ENCODE measurements at regions not wholly inside any gene's neighbourhood (a gene's known extent, or its start where the extent isn't known, plus 50 kb on each side); places are given as distances from the start of the nearest gene placed in this dataset.

DNA sequence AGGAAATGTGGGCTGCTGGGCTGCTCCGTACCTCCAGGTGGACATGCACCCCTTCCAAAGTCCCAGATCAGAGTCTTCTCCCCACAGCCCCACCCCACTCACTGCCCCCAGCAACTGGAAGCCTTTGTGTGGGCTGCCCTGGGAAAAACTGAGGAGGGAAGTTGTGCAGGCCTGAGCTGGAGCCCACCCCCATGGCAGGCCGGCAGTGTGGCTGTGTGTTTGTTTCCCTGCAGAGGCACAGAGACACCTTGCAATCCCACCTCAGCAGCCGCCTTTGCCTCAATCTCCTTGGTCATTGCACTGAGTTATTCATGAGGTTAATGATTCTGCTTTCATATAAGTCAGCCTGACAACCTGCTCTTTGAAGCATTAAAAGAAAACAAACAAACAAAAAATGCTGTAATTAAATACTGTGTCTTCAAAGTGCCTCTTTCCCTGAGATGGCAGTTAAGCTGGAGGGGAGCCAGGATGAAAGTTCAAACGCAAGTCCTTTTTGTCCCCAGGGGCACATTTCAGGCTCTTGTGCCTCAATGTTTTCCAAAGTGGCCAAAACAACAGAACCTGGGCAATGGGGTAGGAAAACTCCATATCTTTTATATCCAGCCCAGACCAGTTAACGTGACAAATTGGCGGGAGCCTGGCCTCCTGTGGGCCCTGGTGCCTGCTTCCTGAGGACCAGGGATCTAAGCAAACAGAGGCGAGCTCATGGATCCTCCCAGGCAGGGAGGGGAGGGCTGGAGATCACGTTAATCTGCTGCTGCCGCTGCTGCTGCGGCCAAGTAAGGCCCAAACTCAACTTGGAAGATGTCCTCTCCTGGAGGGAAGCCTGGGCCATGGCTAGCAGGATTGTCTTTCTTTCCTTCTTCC, 51.9 kb upstream of the TSPAN11 start:
- DNase-seq (ENCODE audit: low read depth in 1 of 2, low spot score in 1 of 2): no peak

DNA sequence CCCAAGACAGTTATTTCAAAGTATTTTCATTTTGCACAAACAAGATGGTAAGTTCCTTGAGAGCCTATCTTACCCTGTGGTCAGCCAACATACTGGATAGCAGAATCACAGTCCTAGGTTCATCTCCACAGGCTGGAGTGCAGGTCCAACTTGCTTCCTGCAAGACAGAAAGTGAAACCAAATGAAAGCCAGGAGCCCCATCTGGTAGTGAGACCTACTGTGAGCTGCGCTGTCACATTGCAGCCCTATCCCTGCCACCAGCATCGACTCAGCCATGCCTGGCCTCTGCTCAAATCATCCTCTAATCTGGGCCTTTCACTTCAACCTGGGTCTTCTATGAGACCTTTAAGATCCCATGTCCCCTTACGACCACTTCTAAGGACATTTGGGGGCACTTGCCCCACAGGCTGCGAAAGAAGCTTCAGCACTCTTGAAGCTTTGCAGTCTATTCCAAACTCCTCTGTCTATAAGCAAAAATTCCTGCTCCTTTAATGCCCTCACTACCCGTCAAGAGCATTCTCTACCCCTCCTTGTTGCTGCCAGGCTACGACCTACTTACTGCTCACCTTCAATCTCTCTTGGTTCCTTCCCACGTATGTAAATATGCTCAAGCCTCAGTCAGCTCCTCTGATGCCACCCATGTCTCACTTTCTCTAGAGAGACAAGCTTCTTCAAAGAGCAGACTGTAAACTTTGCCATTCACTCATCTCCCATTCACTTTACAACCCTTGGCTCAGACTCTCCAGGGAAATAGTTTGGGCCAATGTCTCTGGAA, 55.9 kb upstream of the TSPAN11 start:
- no peak for DNase-seq (ENCODE audit: low read depth in 1 of 2, low spot score in 1 of 2)

DNA sequence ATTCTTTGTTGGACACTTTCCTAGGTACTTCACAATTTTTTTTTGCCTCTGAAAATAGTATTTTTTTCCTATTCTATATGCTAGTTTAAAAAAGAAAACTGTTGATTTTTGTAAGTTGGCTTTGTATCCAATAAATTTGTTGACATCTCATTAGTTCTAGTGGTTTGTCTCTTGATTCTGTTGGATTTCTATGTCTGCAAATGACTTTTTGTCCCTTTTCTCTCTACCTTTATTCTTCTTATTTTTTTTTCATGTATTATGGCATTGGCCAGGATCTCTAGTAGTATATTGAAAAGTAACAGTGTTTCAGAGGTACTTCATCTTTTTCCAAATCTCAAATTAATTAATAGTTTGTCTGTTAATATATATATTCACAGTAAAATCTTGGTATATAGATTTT, 59.1 kb upstream of the TSPAN11 start:
- DNase-seq (ENCODE audit: low read depth in 1 of 2, low spot score in 1 of 2): no peak

DNA sequence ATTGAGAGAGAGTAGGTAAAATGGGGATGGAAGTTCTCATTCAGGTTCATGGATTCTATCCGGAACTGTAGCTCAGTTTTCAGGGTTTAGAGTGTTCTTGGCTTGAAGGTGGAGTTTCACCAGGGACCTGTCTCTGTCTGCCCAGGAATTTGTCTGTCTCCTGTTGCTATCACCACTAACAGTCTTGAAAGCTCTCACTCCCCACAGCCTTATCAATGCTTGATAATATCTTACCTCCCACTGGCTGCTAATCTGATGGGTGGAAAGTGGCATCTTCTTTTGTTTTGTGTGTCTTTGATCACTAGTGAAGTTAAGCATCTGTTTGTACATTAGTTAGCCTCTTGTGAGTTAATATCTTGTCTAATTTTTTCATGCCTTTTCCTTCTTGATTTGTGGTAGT, 60.3 kb upstream of the TSPAN11 start:
- DNase-seq (ENCODE audit: low read depth in 1 of 2, low spot score in 1 of 2): no peak

DNA sequence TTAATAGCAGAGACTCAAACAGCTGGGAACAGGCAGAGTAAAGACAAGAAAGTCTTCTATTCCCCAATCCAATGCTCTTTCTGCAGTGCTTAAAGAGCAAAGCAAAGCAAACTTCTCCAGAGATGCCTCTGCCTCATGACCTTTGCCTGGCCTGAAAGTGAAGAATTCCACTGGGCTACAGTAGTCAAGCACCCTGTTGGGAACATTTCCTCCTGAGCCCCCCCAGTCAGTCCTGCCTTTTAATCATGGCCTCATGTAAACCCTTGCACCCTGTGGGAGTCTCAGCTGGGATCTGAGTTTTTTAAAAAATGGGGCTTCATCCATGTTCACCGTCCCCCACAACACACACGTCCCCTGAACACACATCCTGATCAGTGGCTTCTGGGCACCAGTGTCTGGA, 62.7 kb upstream of the TSPAN11 start:
- no peak for DNase-seq (ENCODE audit: low read depth in 1 of 2, low spot score in 1 of 2)

DNA sequence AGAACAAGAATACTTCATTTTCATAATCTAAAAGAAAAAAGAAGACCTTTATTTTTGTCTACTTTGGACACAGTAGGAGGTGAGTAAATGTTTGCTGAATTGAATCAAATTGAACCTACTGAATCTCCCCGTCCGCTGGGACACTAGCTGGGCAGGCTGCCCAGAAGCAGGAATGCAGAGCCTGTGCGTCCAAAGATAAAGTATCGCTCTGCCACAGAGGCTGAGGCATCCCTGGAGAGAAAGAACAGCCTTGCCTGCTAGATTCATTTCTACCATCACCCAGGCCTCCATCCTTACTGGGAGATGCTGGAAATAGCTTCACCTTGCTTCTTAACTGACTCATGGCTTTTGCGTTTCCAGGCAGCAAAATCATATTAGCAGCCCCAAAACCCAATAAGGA, 64.1 kb upstream of the TSPAN11 start:
- no peak for DNase-seq (ENCODE audit: low read depth in 1 of 2, low spot score in 1 of 2)

DNA sequence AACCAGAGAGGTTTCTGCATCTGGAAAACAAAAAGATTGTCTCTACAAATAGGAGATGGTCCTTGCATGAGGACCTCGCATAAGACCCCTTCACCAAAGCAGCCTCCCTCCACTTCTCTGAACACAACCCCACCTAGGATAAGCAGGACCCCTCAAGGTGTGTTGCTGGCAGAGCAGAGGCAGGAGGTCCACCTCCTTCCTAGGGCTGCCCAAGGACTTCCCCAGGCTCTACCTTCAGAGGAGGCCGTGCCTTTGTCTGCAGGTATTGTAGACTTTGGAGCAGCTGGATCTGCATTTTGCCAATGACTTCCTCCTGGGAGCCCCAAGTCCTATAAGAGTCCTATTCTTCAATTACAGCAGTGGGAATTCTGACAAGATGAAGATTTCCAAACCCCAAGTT, 67.3 kb upstream of the TSPAN11 start:
- no peak for DNase-seq (ENCODE audit: low read depth in 1 of 2, low spot score in 1 of 2)

DNA sequence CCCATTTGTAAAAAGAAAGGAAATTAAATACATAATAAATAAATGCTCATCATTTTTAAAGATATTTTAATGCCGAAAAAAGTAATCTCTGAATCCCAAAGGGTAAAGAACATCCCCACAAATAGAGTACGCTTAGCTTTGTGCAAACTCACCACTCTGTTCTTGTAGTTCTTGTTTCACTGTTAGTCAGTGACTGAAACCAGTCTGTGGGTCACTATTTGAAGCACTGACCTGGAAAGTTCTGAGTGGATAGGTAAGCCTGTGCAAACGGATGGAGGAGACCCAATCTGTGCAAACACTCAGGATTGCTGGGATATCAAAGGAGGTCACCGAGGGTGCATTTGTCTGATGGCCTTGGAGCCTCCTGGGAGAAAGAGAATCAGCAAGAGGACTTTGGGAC, 68.1 kb upstream of the TSPAN11 start:
- no peak for DNase-seq (ENCODE audit: low read depth in 1 of 2, low spot score in 1 of 2)

DNA sequence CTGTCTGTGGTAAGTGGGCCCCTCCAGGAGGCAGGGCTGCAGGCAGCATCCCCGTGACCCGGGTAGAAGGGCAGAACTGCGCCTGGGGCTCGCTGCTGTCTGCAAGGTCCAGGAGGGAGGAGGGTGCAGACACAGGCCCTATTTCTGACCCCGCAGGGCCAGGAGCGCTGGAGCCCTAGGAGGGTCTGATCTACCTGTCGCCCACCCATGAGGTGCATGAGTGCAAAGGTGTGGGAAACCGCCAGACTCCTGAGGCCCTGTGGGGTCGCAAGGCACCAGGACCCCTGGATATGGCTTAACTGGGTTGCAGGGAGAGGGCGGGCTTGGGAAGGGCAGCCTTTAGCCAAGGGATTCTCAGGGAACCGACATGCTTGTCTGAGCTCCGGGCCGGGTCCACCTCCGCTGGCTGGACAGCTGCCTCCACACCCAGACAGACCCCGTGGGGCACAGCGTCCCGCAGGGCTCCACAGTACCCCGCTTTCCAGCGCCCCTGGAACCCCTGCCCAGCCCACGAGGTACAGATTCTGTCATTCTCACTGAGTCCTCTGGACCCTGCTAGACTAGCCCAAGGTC, 72.9 kb upstream of the TSPAN11 start:
- no peak for DNase-seq (ENCODE audit: low read depth in 1 of 2, low spot score in 1 of 2)

DNA sequence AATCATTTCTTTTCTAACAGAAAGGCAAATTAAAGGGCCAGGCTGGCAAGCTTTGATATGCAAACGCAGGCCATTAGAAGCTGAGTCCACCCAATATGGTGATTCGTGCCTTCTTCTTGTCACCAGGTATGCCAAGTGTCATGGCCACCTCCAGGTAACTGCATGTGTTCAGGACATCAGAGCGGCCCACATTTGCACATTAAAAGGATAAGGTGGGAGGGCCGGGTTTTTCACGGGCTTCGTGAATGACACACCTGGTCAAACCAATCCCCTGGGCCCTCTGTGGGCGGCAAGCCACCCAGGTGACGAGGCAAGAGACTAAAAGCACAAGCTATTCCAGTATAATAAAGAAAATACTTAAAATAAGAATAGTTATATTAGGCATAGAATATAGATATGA, 75.9 kb upstream of the TSPAN11 start:
- no peak for DNase-seq (ENCODE audit: low read depth in 1 of 2, low spot score in 1 of 2)

DNA sequence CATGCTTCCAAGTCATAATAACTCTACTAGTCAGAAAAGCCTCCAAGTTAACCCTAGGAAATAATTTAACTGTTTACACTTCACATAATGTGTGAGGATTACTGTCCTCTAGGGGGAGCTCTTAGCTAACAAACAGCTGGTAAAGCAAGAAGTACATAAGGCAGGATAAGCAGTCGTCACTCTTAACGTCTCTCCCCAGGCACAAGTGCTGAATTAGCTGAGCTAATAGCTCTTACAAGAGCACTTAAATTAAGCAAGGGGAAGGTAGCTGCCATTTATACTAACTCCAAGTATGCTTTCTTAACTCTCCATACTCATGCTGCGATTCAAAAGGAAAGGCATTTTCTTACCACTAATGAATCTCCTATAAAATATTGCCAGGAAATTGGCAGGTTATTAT, 79.3 kb upstream of the TSPAN11 start:
- peak in 1 of 2 donors; percentile 36 for DNase-seq (ENCODE audit: low read depth in 1 of 2, low spot score in 1 of 2)

DNA sequence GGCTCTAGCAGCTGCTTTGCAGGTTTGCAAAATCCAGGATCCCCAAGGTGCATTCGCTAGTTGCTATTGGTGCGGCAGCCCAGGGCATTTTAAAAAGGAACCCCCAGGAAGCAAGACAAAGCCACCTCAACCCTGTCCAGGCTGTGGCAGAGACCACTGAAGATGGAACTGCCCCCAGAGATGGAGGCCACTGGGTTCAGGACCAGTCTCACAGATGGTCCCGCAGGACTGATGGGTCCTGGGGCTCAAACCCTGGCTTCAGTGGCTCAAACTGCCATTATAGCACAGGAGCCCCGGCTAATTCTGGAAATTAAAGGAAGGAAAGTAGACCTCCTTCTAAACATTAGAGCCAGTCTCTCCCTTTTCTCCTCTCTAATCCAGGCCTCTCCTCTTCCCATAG, 79.8 kb upstream of the TSPAN11 start:
- DNase-seq (ENCODE audit: low read depth in 1 of 2, low spot score in 1 of 2): no peak

DNA sequence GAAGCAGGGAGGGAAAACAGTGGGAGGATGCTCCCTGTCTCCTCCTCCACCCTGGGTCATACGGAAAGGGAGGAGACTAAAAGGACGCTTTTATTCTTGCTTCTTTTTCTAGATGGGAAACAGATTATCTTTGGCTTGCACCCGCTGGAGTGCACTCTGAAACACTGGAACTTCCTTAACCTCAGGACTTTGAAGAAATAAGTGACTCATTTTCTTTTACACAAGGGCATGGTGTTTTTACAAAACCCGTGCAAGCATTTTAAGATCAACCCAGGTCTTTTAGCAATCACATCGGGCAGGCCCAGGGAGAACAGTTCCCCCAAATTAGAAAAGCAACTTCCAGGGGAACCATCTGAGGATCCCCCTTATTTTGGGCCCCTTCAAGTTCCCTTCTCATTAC, 80.9 kb upstream of the TSPAN11 start:
- DNase-seq (ENCODE audit: low read depth in 1 of 2, low spot score in 1 of 2): no peak

DNA sequence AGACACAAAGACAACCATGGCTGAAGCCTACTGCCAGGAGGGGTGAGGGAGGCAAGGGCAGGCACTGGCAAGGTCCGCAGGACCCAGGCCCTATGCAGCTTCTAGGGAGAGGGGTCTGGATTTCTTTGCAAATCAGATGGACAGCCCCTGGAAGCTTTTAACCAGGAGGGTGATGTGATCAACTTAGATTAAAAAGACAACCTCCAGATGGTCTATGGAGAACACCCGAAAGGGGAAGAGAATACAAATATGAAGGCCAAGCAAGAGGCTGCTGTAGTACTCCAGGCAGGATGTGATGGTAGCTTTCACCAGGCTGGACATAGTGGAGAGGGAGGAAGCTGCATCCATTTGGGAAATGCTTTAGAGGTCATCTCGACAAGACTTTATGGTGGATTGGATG, 83.3 kb upstream of the TSPAN11 start:
- no peak for DNase-seq (ENCODE audit: low read depth in 1 of 2, low spot score in 1 of 2)

DNA sequence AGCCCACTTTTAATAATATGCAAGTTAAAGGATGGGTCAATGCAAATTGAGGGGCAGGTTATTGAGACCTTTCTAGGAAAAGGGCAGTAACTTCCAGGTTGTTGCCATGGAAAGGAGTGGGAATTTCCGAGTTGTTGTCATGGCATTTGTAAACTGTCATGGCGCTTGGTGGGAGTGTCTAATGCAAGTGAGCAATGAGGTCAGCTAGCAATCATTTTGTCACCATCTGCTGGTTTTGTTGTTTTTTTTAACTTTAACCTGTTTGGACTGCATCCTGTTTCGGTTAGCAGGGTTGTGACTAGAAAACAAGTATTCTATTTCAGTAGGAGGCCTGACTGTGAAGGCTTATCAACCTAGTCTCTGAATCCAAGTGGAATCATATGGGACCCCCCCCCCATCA, 85.8 kb upstream of the TSPAN11 start:
- no peak for DNase-seq (ENCODE audit: low read depth in 1 of 2, low spot score in 1 of 2)

DNA sequence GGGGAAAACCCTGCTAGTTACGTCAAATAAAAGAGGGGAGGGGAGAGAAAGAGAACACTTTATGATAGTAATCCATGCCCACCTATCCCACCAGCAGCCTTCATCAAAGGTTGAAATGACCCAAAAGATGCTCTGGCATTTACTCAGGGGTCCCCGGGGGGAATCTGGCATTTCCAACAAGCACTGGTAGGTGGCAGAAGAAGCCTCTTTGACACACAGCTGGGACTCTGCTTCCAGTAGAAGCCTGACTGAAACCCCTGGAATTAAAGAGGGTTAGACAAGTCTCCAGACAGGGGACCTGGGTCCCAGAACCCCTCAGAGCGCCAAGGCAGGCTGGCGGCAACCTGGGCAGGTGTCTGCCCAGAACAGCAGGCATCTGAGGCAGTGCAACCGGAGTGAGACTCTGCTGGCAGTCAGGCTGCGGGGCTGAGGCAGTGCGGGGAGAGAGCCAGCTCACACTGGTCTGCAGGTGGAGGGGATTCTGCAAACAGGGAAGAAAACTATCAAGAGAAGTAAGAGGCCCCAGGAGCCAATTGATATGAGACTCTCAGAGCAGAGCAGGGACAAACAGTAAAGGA, 85.0 kb upstream of the CAPRIN2 start:
- DNase-seq (ENCODE audit: low read depth in 1 of 2, low spot score in 1 of 2): no peak

DNA sequence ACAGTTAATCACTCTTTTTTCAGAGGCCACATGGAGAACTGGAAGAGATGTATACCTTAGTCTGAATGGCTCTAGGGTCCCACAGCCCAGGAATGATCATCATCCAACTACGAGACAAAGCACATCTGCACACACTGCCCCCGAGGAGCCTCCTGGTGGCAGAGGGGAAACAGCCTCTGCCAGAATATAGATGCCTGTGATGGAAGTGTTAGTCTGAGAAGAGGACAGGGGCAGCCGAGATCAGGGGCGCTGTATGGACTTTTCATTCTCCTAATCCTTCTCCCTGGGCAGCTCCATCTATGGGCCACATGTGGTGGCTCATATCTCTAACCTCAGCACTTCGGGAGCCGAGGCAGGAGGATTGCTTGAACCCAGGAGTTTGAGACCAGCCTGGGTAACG, 82.8 kb upstream of the CAPRIN2 start:
- DNase-seq (ENCODE audit: low read depth in 1 of 2, low spot score in 1 of 2): no peak

DNA sequence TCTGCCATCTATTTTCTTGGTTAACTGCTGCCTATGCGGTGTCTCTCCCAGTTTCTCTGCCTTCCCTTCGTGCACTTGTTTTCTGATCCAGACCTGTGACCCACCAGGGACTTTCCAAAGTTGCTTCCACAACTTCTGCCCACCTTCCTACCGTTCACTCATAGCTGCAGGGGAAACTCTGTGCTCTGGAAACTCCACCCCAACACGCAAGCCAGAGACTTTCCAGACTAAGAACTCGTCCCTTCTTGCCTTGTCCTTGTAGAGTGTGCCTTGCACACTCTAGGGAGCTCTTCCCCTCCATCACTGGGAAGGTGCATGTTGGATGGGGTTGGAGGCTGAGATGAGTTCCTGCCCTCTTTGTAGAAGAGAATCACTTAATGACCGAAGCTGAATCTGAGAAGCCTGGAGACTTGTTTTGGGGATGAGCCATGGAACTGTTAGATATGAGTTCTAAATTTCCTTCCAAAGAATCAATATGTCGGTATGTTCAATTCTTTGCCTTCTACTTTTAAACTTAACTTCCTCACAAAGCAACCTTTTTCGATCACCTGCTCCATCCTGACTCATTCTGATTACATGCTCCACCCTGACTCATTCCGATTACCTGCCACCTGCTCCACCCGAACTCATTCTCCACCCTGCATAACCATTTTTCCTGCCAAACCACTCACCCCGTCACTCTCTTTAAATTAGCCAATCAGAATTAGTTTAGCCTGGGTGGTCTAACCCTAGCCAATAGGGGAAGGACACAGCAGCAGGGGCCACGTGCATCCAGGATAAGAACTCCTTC, 82.1 kb upstream of the CAPRIN2 start:
- DNase-seq (ENCODE audit: low read depth in 1 of 2, low spot score in 1 of 2): no peak

DNA sequence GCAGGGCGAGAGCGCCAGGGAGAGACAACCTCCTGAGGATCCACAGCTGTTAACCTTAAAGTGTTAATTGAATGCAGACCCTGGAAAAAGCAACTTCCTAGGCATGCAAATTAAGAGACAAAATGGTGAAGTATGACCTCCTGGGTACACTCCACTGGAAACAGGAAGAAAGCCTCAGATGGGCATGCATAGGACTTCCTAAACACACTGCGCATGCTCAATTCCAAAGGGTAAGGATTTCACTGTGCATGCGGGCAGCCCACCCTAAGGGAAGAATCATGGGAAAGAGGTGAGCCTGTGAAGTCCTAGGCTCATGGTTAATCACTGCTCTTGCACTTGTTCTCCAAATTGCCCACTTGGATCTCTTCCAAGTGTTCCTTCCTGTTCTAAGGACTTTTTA, 80.5 kb upstream of the CAPRIN2 start:
- DNase-seq (ENCODE audit: low read depth in 1 of 2, low spot score in 1 of 2): no peak

DNA sequence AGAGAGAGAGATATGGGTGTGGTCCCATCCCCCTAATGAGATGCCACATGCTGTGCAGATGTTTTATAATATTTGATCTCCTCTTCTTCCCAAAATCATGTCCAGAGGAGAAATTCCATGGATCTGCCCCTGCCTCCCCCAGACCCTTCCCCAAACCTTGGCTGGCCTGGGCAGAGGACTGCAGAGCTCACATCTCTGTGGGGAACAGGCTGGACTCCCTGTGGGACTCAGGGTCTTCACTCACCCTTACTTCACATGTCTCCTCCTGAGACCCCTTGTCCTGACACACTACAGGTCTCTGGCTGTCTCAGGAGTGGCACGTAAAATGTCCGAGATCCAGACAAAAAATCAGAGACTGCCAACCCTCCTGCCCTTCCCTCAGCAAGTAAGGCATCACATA, 76.0 kb upstream of the CAPRIN2 start:
- no peak for DNase-seq (ENCODE audit: low read depth in 1 of 2, low spot score in 1 of 2)

DNA sequence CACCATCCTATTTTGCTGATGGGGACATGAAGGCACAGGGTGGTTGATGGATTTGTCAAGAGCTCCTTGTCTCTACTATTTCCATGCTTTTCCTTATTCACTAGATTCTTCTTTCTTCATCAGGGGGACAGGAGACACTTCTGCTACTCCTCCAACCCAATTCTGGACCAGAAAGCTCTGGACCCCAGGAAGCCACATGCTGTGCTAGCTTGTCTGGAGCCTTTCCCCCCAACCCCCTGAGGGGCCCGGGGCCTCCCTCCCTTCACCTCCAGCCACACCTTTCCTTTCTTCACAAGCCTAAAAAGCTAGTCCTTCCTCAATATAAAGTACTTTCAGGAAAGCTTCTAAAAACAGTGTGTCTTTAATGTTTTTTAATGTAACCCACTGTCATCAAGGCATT, 75.1 kb upstream of the CAPRIN2 start:
- DNase-seq (ENCODE audit: low read depth in 1 of 2, low spot score in 1 of 2): no peak
